WTC11 (cell line): ENCODE measurements at regions not wholly inside any gene's neighbourhood (a gene's known extent, or its start where the extent isn't known, plus 50 kb on each side); places are given as distances from the start of the nearest gene placed in this dataset.

Source experiments
- ATAC-seq: fragments of 200-7000 bp; cut with Tn5 transposase; 2 replicates; pipeline ENCODE4 v1.10.0; 2021; ENCODE audit warnings: mild to moderate bottlenecking, moderate library complexity
- CTCF ChIA-PET: fragments of 300-600 bp; sonication (Branson Sonifier 250); formaldehyde crosslinking; loops from one replicate; lab custom pipeline; 2021; ENCODE audit warnings: antibody characterized with exemption; lab: Charles Lee
- POLR2A ChIA-PET: fragments of 350-600 bp; sonication (Branson Sonifier 250); formaldehyde crosslinking; loops from one replicate; lab custom pipeline; 2021; ENCODE audit warnings: antibody characterized with exemption; lab: Charles Lee
- DNase-seq: peaks from one replicate; pipeline ENCODE4 v3.0.0; 2021; ENCODE audit warnings: low spot score
- H3K27ac Mint-ChIP-seq: 2 replicates; pipeline ENCODE4 v1.8.0; 2021; ENCODE audit warnings: mixed read lengths
- H3K27me3 Mint-ChIP-seq: 2 replicates; pipeline ENCODE4 v1.8.0; 2021; ENCODE audit warnings: low read depth, mild to moderate bottlenecking, moderate library complexity, mixed read lengths
- H3K36me3 Mint-ChIP-seq: 2 replicates; pipeline ENCODE4 v1.8.0; 2021; ENCODE audit warnings: mixed read lengths
- H3K4me1 Mint-ChIP-seq: 2 replicates; pipeline ENCODE4 v1.8.0; 2022; ENCODE audit warnings: mixed read lengths
- H3K4me3 Mint-ChIP-seq: 2 replicates; pipeline ENCODE4 v1.8.0; 2021; ENCODE audit warnings: mild to moderate bottlenecking, moderate library complexity, mixed read lengths
- H3K9me3 Mint-ChIP-seq: 2 replicates; pipeline ENCODE4 v1.8.0; 2021; ENCODE audit warnings: mixed read lengths
- ARID4B ChIP-seq: sonication (generic); formaldehyde crosslinking; IDR thresholded peaks from 2 replicates; pipeline ENCODE4 v1.8.0; 2023; ENCODE audit warnings: missing genetic modification reagents, mild to moderate bottlenecking, borderline replicate concordance
- CREB1 ChIP-seq: sonication (generic); formaldehyde crosslinking; IDR thresholded peaks from 2 replicates; pipeline ENCODE4 v1.8.0; 2023; ENCODE audit warnings: mild to moderate bottlenecking, missing genetic modification reagents
- E2F1 ChIP-seq: sonication (generic); formaldehyde crosslinking; IDR thresholded peaks from 2 replicates; pipeline ENCODE4 v1.8.0; 2022; ENCODE audit warnings: mild to moderate bottlenecking, missing genetic modification reagents
- ETV6 ChIP-seq: sonication (generic); formaldehyde crosslinking; IDR thresholded peaks from 2 replicates; pipeline ENCODE4 v1.8.1; 2022; ENCODE audit warnings: mild to moderate bottlenecking, missing genetic modification reagents
- FOXJ3 ChIP-seq: sonication (generic); formaldehyde crosslinking; IDR thresholded peaks from 2 replicates; pipeline ENCODE4 v1.9.0; 2021; ENCODE audit warnings: missing genetic modification reagents, mild to moderate bottlenecking, borderline replicate concordance
- HMGXB4 ChIP-seq: sonication (generic); formaldehyde crosslinking; IDR thresholded peaks from 2 replicates; pipeline ENCODE4 v1.8.1; 2023; ENCODE audit warnings: mild to moderate bottlenecking, moderate library complexity, missing genetic modification reagents
- NFE2L1 ChIP-seq: sonication (generic); formaldehyde crosslinking; IDR thresholded peaks from 2 replicates; pipeline ENCODE4 v1.8.1; 2023; ENCODE audit warnings: missing genetic modification reagents
- NFYB ChIP-seq: sonication (generic); formaldehyde crosslinking; conservative IDR thresholded peaks from 2 replicates; pipeline ENCODE4 v1.8.0; 2022; ENCODE audit warnings: low read depth, missing genetic modification reagents
- SMAD4 ChIP-seq: sonication (generic); formaldehyde crosslinking; IDR thresholded peaks from 2 replicates; pipeline ENCODE4 v1.8.0; 2022; ENCODE audit warnings: mild to moderate bottlenecking, missing genetic modification reagents
- ZBTB21 ChIP-seq: sonication (generic); formaldehyde crosslinking; IDR thresholded peaks from 2 replicates; pipeline ENCODE4 v1.8.1; 2023; ENCODE audit warnings: mild to moderate bottlenecking, missing genetic modification reagents, borderline replicate concordance
- ZNF138 ChIP-seq: sonication (generic); formaldehyde crosslinking; conservative IDR thresholded peaks from 2 replicates; pipeline ENCODE4 v1.8.1; 2022; ENCODE audit warnings: mild to moderate bottlenecking, moderate library complexity, missing genetic modification reagents
- ZNF317 ChIP-seq: sonication (generic); formaldehyde crosslinking; IDR thresholded peaks from 2 replicates; pipeline ENCODE4 v1.8.1; 2023; ENCODE audit warnings: low read depth, mild to moderate bottlenecking, moderate library complexity, missing genetic modification reagents, borderline replicate concordance
- ZNF416 ChIP-seq: fragments of 250-450 bp; sonication (Bioruptor Pico); IDR thresholded peaks from 2 replicates; pipeline ENCODE4 v1.9.0; 2021; ENCODE audit warnings: mild to moderate bottlenecking, inconsistent platforms
- ZNF423 ChIP-seq: fragments of 250-450 bp; sonication (Bioruptor Pico); IDR thresholded peaks from 2 replicates; pipeline ENCODE4 v2.1.2; 2022; ENCODE audit warnings: mild to moderate bottlenecking, moderate library complexity
- TF ChIP-seq, protein P1 (sequence below): sonication (generic); formaldehyde crosslinking; IDR thresholded peaks from 2 replicates; pipeline ENCODE4 v1.8.1; 2023; ENCODE audit warnings: mild to moderate bottlenecking, missing genetic modification reagents, moderate library complexity
- TF ChIP-seq, protein P2 (sequence below): fragments of 200-600 bp; IDR thresholded peaks from 2 replicates; pipeline ENCODE4 v1.8.0; 2022; ENCODE audit warnings: antibody characterized with exemption
- TF ChIP-seq, protein P3 (sequence below): sonication (generic); formaldehyde crosslinking; IDR thresholded peaks from 2 replicates; pipeline ENCODE4 v1.8.1; 2022; ENCODE audit warnings: missing genetic modification reagents, borderline replicate concordance
- TF ChIP-seq, protein P4 (sequence below): fragments of 250-450 bp; sonication (Bioruptor Pico); IDR thresholded peaks from 2 replicates; pipeline ENCODE4 v1.8.0; 2021; ENCODE audit warnings: mild to moderate bottlenecking

GRCh38 chr11:71178076-71178475 lies 74.3 kb downstream of the SHANK2 start (continued):
- no peak for TF ChIP-seq E2F1
- TF ChIP-seq, protein P1, sequence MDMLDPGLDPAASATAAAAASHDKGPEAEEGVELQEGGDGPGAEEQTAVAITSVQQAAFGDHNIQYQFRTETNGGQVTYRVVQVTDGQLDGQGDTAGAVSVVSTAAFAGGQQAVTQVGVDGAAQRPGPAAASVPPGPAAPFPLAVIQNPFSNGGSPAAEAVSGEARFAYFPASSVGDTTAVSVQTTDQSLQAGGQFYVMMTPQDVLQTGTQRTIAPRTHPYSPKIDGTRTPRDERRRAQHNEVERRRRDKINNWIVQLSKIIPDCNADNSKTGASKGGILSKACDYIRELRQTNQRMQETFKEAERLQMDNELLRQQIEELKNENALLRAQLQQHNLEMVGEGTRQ (CRISPR knock-in tag): no peak
- TF ChIP-seq ZNF416 (CRISPR knock-in tag): no peak
- TF ChIP-seq ZBTB21 (CRISPR knock-in tag): no peak
- no peak for TF ChIP-seq ZNF138 (CRISPR knock-in tag)
- no peak for TF ChIP-seq HMGXB4 (CRISPR knock-in tag)
- TF ChIP-seq CREB1 (CRISPR knock-in tag): no peak

- no peak for ATAC-seq
- CTCF ChIA-PET: no interaction called here
- no peak overlapping the region for H3K4me3 Mint-ChIP-seq
Measured at GRCh38 chr11:71176812-71177211, 75.6 kb downstream of the SHANK2 start.

DNA sequence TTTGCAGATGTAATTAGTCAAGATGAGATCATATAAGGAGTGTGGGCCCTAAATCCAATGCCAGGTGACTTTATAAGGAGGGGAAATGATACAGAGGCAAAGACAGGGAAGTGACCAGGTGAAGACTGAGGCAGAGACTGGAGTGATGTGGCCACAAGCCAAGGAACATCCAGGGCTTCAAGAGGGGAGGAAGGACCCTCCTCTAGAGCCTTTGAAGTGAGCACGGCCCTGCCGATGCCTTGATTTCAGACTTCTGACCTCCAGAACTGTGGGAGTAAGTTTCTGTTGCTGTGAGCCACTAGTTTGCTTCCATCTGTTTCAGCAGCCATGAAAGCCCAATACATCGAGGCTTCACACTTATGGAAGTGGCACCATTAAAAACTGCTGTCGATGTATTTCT lies 78.7 kb downstream of the SHANK2 start:
- ChIA-PET CTCF (interaction anchor here (1.1 kb wide), 1 partner anchor 50 kb away, joined by 3 read pairs; no protein-coding TSS in a partner anchor), POLR2A (no interaction called here)
- Mint-ChIP-seq H3K36me3 (peaks cover 36% of the 10 kb centered on the region), H3K4me1 (peaks cover 45% of the 10 kb centered on the region), H3K27me3 (no peaks in the 10 kb centered on the region; the same call in 1 of the 2 replicates), H3K4me3 (no peak overlapping the region), H3K27ac (0 out of 2 replicates have a peak overlapping the region, but pooled peaks have one; percentile 52), H3K9me3 (peaks cover 28% of the 10 kb centered on the region)
- DNase-seq (no peak), ATAC-seq (no peak)
- TF ChIP-seq, protein P2, sequence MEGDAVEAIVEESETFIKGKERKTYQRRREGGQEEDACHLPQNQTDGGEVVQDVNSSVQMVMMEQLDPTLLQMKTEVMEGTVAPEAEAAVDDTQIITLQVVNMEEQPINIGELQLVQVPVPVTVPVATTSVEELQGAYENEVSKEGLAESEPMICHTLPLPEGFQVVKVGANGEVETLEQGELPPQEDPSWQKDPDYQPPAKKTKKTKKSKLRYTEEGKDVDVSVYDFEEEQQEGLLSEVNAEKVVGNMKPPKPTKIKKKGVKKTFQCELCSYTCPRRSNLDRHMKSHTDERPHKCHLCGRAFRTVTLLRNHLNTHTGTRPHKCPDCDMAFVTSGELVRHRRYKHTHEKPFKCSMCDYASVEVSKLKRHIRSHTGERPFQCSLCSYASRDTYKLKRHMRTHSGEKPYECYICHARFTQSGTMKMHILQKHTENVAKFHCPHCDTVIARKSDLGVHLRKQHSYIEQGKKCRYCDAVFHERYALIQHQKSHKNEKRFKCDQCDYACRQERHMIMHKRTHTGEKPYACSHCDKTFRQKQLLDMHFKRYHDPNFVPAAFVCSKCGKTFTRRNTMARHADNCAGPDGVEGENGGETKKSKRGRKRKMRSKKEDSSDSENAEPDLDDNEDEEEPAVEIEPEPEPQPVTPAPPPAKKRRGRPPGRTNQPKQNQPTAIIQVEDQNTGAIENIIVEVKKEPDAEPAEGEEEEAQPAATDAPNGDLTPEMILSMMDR: no peak

More at GRCh38 chr11:71176812-71177211, 75.6 kb downstream of the SHANK2 start:
- Mint-ChIP-seq H3K9me3 (peaks cover 28% of the 10 kb centered on the region), H3K27ac (no peak overlapping the region)
- TF ChIP-seq ZNF317 (CRISPR knock-in tag): peak; percentile 97
- TF ChIP-seq SMAD4 (CRISPR knock-in tag): no peak
- TF ChIP-seq, protein P3, sequence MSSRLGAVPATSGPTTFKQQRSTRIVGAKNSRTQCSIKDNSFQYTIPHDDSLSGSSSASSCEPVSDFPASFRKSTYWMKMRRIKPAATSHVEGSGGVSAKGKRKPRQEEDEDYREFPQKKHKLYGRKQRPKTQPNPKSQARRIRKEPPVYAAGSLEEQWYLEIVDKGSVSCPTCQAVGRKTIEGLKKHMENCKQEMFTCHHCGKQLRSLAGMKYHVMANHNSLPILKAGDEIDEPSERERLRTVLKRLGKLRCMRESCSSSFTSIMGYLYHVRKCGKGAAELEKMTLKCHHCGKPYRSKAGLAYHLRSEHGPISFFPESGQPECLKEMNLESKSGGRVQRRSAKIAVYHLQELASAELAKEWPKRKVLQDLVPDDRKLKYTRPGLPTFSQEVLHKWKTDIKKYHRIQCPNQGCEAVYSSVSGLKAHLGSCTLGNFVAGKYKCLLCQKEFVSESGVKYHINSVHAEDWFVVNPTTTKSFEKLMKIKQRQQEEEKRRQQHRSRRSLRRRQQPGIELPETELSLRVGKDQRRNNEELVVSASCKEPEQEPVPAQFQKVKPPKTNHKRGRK (CRISPR knock-in tag): no peak
- TF ChIP-seq NFYB: no peak
- no peak for TF ChIP-seq ETV6 (CRISPR knock-in tag)
- TF ChIP-seq NFE2L1: no peak
- TF ChIP-seq, all 79 proteins: peak for 1
- POLR2A ChIA-PET: no interaction called here
- Mint-ChIP-seq H3K36me3 (peaks cover 28% of the 10 kb centered on the region), H3K4me1 (peaks cover 59% of the 10 kb centered on the region), H3K27me3 (no peaks in the 10 kb centered on the region; the same call in 1 of the 2 replicates)
- DNase-seq: no peak

DNA sequence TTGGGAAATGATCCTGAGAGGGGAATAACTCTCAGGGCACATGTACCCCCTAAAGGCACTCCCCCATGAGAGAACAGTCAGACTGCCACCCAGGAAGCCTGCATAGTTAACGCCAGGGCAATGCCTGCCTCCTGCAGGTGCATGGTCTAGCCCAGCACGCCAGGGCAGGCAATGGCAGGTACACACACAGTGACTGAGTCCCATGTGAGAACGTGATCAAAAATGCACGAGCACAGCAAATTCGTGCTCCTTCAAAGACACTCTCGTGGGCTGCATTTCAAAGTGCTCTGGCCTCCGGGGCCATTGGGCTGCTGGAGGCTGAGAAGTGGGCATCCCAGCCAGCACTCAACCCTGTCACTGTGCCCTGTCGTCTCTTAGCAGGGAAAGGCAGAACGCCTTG lies 79.7 kb downstream of the SHANK2 start:
- H3K4me3 Mint-ChIP-seq: no peak overlapping the region
- ChIA-PET CTCF (no interaction called here), POLR2A (no interaction called here)
- no peaks in the 10 kb centered on the region; the same call in 1 of the 2 replicates for H3K27me3 Mint-ChIP-seq
- no peak for ATAC-seq
- DNase-seq: no peak
- peaks cover 21% of the 10 kb centered on the region for H3K9me3 Mint-ChIP-seq
- peaks cover 36% of the 10 kb centered on the region for H3K36me3 Mint-ChIP-seq
- peaks cover 45% of the 10 kb centered on the region for H3K4me1 Mint-ChIP-seq
- H3K27ac Mint-ChIP-seq: no peak overlapping the region
- no peak for TF ChIP-seq ZNF423 (CRISPR knock-in tag)
- no peak for TF ChIP-seq FOXJ3 (CRISPR knock-in tag)
- TF ChIP-seq ARID4B (CRISPR knock-in tag): no peak
- TF ChIP-seq, protein P4, sequence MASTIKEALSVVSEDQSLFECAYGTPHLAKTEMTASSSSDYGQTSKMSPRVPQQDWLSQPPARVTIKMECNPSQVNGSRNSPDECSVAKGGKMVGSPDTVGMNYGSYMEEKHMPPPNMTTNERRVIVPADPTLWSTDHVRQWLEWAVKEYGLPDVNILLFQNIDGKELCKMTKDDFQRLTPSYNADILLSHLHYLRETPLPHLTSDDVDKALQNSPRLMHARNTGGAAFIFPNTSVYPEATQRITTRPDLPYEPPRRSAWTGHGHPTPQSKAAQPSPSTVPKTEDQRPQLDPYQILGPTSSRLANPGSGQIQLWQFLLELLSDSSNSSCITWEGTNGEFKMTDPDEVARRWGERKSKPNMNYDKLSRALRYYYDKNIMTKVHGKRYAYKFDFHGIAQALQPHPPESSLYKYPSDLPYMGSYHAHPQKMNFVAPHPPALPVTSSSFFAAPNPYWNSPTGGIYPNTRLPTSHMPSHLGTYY (CRISPR knock-in tag): no peak
- no peak for TF ChIP-seq NFYB
- no peak for TF ChIP-seq SMAD4 (CRISPR knock-in tag)
